ENCODE measurements at regions not wholly inside any gene's neighbourhood (a gene's known extent, or its start where the extent isn't known, plus 50 kb on each side); places are given as distances from the start of the nearest gene placed in this dataset.

DNA sequence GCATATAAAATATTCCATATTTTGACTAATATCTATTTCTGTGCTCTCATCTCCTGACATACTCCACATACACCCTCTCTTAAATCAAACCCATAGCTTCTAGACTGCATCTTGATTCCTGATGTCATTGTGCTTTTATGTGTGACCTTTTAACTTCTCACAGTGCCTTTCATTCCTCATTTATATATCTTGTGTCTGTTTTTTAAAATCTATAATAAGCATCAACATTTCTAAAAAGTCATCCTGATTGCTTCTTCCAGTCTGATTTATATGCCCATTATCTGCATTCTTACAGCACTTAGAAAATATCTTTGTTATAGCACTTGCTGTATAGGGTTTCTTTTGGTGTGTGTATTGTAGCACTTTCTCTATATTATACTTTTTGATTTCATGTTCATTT is 190.1 kb upstream of the ITM2A start:
- no peaks in the 10 kb centered on the region for H3K4me1 ChIP-seq (ENCODE audit: control insufficient read depth, insufficient read depth, low read length)
- Mint-ChIP-seq H3K27ac (no peak overlapping the region), H3K27me3 (ENCODE audit: insufficient read depth) (no peaks in the 10 kb centered on the region), H3K4me1 (no peaks in the 10 kb centered on the region), H3K9me3 (peaks cover 41% of the 10 kb centered on the region), H3K4me3 (no peak overlapping the region), H3K36me3 (ENCODE audit: low read depth) (no peaks in the 10 kb centered on the region)
- H3K27me3 ChIP-seq (ENCODE audit: control insufficient read depth, insufficient read depth, low read length, poor library complexity, severe bottlenecking), result no peaks in the 10 kb centered on the region
- no peaks in the 10 kb centered on the region for H3K36me3 ChIP-seq (ENCODE audit: control insufficient read depth, insufficient read depth, low read length)
- no peak overlapping the region for H3K4me3 ChIP-seq (ENCODE audit: low read length)
- H3K9me3 ChIP-seq (ENCODE audit: control insufficient read depth, low read length), result no peaks in the 10 kb centered on the region
- no peak overlapping the region for H3K9ac ChIP-seq (ENCODE audit: extremely low read depth, low read length, poor library complexity, severe bottlenecking)
- DNase-seq, result no peak
- TF ChIP-seq, protein P1, sequence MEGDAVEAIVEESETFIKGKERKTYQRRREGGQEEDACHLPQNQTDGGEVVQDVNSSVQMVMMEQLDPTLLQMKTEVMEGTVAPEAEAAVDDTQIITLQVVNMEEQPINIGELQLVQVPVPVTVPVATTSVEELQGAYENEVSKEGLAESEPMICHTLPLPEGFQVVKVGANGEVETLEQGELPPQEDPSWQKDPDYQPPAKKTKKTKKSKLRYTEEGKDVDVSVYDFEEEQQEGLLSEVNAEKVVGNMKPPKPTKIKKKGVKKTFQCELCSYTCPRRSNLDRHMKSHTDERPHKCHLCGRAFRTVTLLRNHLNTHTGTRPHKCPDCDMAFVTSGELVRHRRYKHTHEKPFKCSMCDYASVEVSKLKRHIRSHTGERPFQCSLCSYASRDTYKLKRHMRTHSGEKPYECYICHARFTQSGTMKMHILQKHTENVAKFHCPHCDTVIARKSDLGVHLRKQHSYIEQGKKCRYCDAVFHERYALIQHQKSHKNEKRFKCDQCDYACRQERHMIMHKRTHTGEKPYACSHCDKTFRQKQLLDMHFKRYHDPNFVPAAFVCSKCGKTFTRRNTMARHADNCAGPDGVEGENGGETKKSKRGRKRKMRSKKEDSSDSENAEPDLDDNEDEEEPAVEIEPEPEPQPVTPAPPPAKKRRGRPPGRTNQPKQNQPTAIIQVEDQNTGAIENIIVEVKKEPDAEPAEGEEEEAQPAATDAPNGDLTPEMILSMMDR (conservative IDR thresholded peaks at IDR 0.05), result no peak
- no peak overlapping the region for H3K27ac ChIP-seq (ENCODE audit: low read depth, low read length)

DNA sequence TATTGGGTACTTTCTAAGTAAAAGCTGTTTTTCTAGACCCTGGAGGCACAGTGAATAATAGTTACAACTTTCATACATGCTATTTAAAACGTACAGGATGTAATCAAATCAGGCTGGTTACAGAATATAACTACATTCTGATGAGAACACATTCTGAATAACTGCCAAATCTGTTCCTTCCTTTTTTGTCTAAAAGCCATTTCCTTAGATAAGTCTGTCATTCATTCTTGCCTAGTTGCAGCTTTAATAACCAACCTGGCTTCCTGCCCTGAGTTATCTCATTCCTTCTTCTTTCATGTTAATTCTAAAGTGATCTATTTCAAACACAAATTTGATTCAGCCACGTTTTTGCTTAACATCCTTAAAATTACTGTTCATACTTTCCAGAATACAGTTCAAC is 189.7 kb upstream of the ITM2A start:
- Histone ChIP-seq H3K36me3 (ENCODE audit: control insufficient read depth, insufficient read depth, low read length) (no peaks in the 10 kb centered on the region), H3K9me3 (ENCODE audit: control insufficient read depth, low read length) (no peaks in the 10 kb centered on the region), H3K4me3 (ENCODE audit: low read length) (no peak overlapping the region), H3K27ac (ENCODE audit: low read depth, low read length) (no peak overlapping the region), H3K9ac (ENCODE audit: extremely low read depth, low read length, poor library complexity, severe bottlenecking) (no peak overlapping the region), H3K4me1 (ENCODE audit: control insufficient read depth, insufficient read depth, low read length) (no peaks in the 10 kb centered on the region), H3K27me3 (ENCODE audit: control insufficient read depth, insufficient read depth, low read length, poor library complexity, severe bottlenecking) (no peaks in the 10 kb centered on the region)
- Mint-ChIP-seq H3K27ac (no peak overlapping the region), H3K36me3 (ENCODE audit: low read depth) (no peaks in the 10 kb centered on the region), H3K9me3 (peaks cover 42% of the 10 kb centered on the region), H3K4me3 (no peak overlapping the region), H3K27me3 (ENCODE audit: insufficient read depth) (no peaks in the 10 kb centered on the region), H3K4me1 (no peaks in the 10 kb centered on the region)
- TF ChIP-seq, protein P1 (conservative IDR thresholded peaks at IDR 0.05), result no peak
- 20 to 51% methylated on average over 1 to 2 of the region's 2 CpGs for WGBS, 2 experiments (ENCODE audit: insufficient coverage in 1 of 2, insufficient read length in 1 of 2)
- no peak for DNase-seq

DNA sequence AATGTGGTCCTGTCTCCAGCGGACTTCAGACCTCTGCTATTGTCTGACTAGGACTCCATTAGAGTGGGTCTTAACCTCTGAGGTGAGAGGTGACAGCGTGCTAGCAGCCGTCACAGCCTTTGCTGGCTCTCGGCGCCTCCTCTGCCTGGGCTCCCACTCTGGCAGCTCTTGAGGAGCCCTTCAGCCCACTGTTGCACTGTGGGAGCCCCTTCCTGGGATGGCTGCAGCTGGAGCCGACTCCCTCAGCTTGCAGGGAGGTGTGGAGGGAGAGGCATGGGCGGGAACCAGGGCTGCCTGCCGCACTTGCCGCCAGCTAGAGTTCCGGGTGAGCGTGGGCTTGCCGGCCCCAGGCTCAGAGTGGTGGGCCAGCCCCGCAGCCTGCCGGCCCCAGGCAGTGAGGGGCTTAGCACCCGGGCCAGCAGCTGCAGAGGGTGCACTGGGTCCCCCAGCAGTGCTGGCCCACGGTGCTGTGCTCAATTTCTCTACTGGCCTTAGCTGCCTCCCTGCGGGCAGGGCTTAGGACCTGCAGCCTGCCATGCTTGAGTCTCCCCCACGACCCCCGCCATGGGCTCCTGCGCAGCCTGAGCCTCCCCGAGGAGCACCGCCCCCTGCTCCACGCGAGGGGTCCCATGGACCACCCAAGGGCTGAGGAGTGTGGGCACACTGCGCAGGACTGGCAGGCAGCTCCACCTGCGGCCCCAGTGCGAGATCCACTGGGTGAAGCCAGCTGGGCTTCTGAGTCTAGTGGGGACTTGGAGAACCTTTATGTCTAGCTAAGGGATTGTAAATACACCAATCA is 163.4 kb upstream of the ITM2A start:
- H3K27ac ChIP-seq (ENCODE audit: low read depth, low read length), result no peak overlapping the region
- Mint-ChIP-seq H3K36me3 (ENCODE audit: low read depth) (no peaks in the 10 kb centered on the region), H3K9me3 (peaks cover 68% of the 10 kb centered on the region), H3K4me1 (no peaks in the 10 kb centered on the region), H3K27me3 (ENCODE audit: insufficient read depth) (no peaks in the 10 kb centered on the region), H3K27ac (no peak overlapping the region), H3K4me3 (no peak overlapping the region)
- H3K9ac ChIP-seq (ENCODE audit: extremely low read depth, low read length, poor library complexity, severe bottlenecking), result no peak overlapping the region
- no peak for DNase-seq
- no peaks in the 10 kb centered on the region for H3K9me3 ChIP-seq (ENCODE audit: control insufficient read depth, low read length)
- TF ChIP-seq, protein P1 (conservative IDR thresholded peaks at IDR 0.05), result no peak
- 88% methylated on average over 27 of the region's 27 CpGs; no CpG with 5 or more reads in 1 of the 2 experiments for WGBS, 2 experiments (ENCODE audit: insufficient coverage in 1 of 2, insufficient read length in 1 of 2)
- H3K27me3 ChIP-seq (ENCODE audit: control insufficient read depth, insufficient read depth, low read length, poor library complexity, severe bottlenecking), result no peaks in the 10 kb centered on the region
- H3K36me3 ChIP-seq (ENCODE audit: control insufficient read depth, insufficient read depth, low read length), result no peaks in the 10 kb centered on the region
- H3K4me1 ChIP-seq (ENCODE audit: control insufficient read depth, insufficient read depth, low read length), result no peaks in the 10 kb centered on the region
- H3K4me3 ChIP-seq (ENCODE audit: low read length), result no peak overlapping the region
